Lower leg skin (tissue), 3 donors: ENCODE measurements at regions not wholly inside any gene's neighbourhood (a gene's known extent, or its start where the extent isn't known, plus 50 kb on each side); places are given as distances from the start of the nearest gene placed in this dataset.

ENCODE experiments used
- CTCF ChIP-seq, 3 donors: fragments of 450-650 bp; IDR thresholded peaks; one replicate each; pipeline ENCODE4 v1.5.1; 2016; ENCODE audit warnings: antibody characterized with exemption in 3 of 3, mild to moderate bottlenecking in 3 of 3, moderate library complexity in 2 of 3
- POLR2A ChIP-seq, 2 donors: fragments of 450-650 bp; IDR thresholded peaks; one replicate each; pipeline ENCODE4 v1.6.1; 2016 to 2017; ENCODE audit warnings: antibody characterized with exemption in 2 of 2, mild to moderate bottlenecking in 1 of 2, moderate library complexity in 1 of 2

GRCh38 chr9:107906074-107906473, 416.5 kb upstream of the KLF4 start:
- TF ChIP-seq CTCF (IDR thresholded peaks at IDR 0.05): no peak
- TF ChIP-seq POLR2A (IDR thresholded peaks at IDR 0.05): no peak
